A673 (cell line): ENCODE measurements at regions not wholly inside any gene's neighbourhood (a gene's known extent, or its start where the extent isn't known, plus 50 kb on each side); places are given as distances from the start of the nearest gene placed in this dataset.

Experiments
- BruUV-seq: library from RNA; stranded (reverse); fragments of 400-500 nt; replicated peaks from 2 replicates; lab custom pipeline; 2021; lab: Mats Ljungman, UMichigan
- CTCF ChIA-PET: fragments of 300-600 bp; sonication (Branson Sonifier 250); formaldehyde crosslinking; loops from one replicate; lab custom pipeline; 2022; ENCODE audit warnings: antibody characterized with exemption; lab: Charles Lee
- POLR2A ChIA-PET: fragments of 300-600 bp; sonication (Branson Sonifier 250); formaldehyde crosslinking; loops from one replicate; lab custom pipeline; 2022; ENCODE audit warnings: antibody characterized with exemption; ENCODE audit not compliant: low non-redundant PET; lab: Charles Lee
- DNase-seq: peaks from one replicate; pipeline ENCODE4 v3.0.0-alpha.2; 2015; ENCODE audit warnings: low spot score
- H3K27ac ChIP-seq: fragments of 200-600 bp; sonication (generic); 2 replicates; pipeline ENCODE4 v1.5.1; 2016; ENCODE audit warnings: mixed run types, low read depth, mild to moderate bottlenecking, mixed read lengths, antibody characterized with exemption, low read length; ENCODE audit not compliant: poor library complexity, severe bottlenecking
- H3K27me3 ChIP-seq: fragments of 200-600 bp; sonication (generic); replicated peaks from 2 replicates; pipeline ENCODE4 v1.6.1; 2017; ENCODE audit warnings: mixed run types, low read depth, mild to moderate bottlenecking, mixed read lengths, antibody characterized with exemption, low read length; ENCODE audit not compliant: insufficient read depth, poor library complexity
- H3K36me3 ChIP-seq: fragments of 200-600 bp; sonication (generic); 2 replicates; pipeline ENCODE4 v1.6.1; 2016; ENCODE audit warnings: mixed run types, mild to moderate bottlenecking, mixed read lengths, antibody characterized with exemption, low read length; ENCODE audit not compliant: insufficient read depth, poor library complexity, severe bottlenecking
- H3K4me1 ChIP-seq: fragments of 200-600 bp; sonication (generic); 2 replicates; pipeline ENCODE4 v1.6.1; 2017; ENCODE audit warnings: mixed run types, mild to moderate bottlenecking, mixed read lengths, antibody characterized with exemption, low read length; ENCODE audit not compliant: insufficient read depth, poor library complexity, severe bottlenecking
- H3K4me3 ChIP-seq: fragments of 200-600 bp; sonication (generic); 2 replicates; pipeline ENCODE4 v1.5.1; 2016; ENCODE audit warnings: low read depth, mixed run types, mild to moderate bottlenecking, mixed read lengths, low read length; ENCODE audit not compliant: poor library complexity, severe bottlenecking
- H3K9me3 ChIP-seq: fragments of 200-600 bp; sonication (generic); 2 replicates; pipeline ENCODE4 v1.6.1; 2016; ENCODE audit warnings: mixed run types, low read depth, mild to moderate bottlenecking, mixed read lengths, antibody characterized with exemption, low read length; ENCODE audit not compliant: poor library complexity, severe bottlenecking
- CTCF ChIP-seq: fragments of 300-800, 200-600 bp; sonication (generic); conservative IDR thresholded peaks from 2 replicates; pipeline ENCODE4 v1.5.1; 2017; ENCODE audit warnings: low read depth, mild to moderate bottlenecking, antibody characterized with exemption, low read length, moderate library complexity, mixed read lengths
- EZH2 ChIP-seq: fragments of 200-600 bp; sonication (generic); IDR thresholded peaks from 2 replicates; pipeline ENCODE4 v1.6.1; 2017; ENCODE audit warnings: borderline replicate concordance, low read depth, mild to moderate bottlenecking, mixed read lengths, antibody characterized with exemption, low read length; ENCODE audit not compliant: poor library complexity, severe bottlenecking
- intact Hi-C: fragments of 100-400 bp; cut with micrococcal nuclease; formaldehyde crosslinking; loops from one replicate; pipeline ENCODE4 v1.10.0; 2022; ENCODE audit not compliant: unreplicated experiment

- H3K36me3 ChIP-seq, result no peaks in the 10 kb centered on the region
- H3K4me3 ChIP-seq, result no peak overlapping the region
- ChIA-PET POLR2A (no interaction called here), CTCF (no interaction called here)
- H3K27me3 ChIP-seq, result no peaks in the 10 kb centered on the region
- no TSS peak for BruUV-seq
- no peaks in the 10 kb centered on the region for H3K4me1 ChIP-seq
- DNase-seq, result no peak
- no peaks in the 10 kb centered on the region for H3K9me3 ChIP-seq
- intact Hi-C loops, result loop anchor here (10.0 kb wide), 1 partner anchor 1109 kb away; no protein-coding TSS in a partner anchor
- TF ChIP-seq CTCF (no peak), EZH2 (no peak)
- H3K27ac ChIP-seq, result no peak overlapping the region
Observed at GRCh38 chr12:103144278-103144677, 186.8 kb downstream of the ASCL1 start.

- Histone ChIP-seq H3K36me3 (no peaks in the 10 kb centered on the region), H3K27ac (no peak overlapping the region), H3K27me3 (no peaks in the 10 kb centered on the region), H3K4me1 (no peaks in the 10 kb centered on the region), H3K9me3 (no peaks in the 10 kb centered on the region), H3K4me3 (no peak overlapping the region)
- CTCF ChIA-PET, result no interaction called here
- no peak for DNase-seq
- POLR2A ChIA-PET, result no interaction called here
- TF ChIP-seq EZH2 (no peak), CTCF (no peak)
- BruUV-seq, result no TSS peak
- intact Hi-C loops, result no loop called here
Observed at GRCh38 chr12:103160622-103161021, 203.1 kb downstream of the ASCL1 start.

- intact Hi-C loops, result no loop called here
- Histone ChIP-seq H3K36me3 (no peaks in the 10 kb centered on the region), H3K27ac (no peak overlapping the region), H3K9me3 (no peaks in the 10 kb centered on the region), H3K4me3 (no peak overlapping the region), H3K4me1 (no peaks in the 10 kb centered on the region), H3K27me3 (no peaks in the 10 kb centered on the region)
- no peak for TF ChIP-seq CTCF
- TF ChIP-seq EZH2, result no peak
- BruUV-seq, result no TSS peak
- no peak for DNase-seq
- ChIA-PET POLR2A (no interaction called here), CTCF (no interaction called here)
Observed at GRCh38 chr12:103161582-103162362, 204.3 kb downstream of the ASCL1 start.
